Motor neuron (in vitro differentiated cells): ENCODE measurements at regions not wholly inside any gene's neighbourhood (a gene's known extent, or its start where the extent isn't known, plus 50 kb on each side); places are given as distances from the start of the nearest gene placed in this dataset.
A peak's percentile ranks its signal among the peaks of the same experiment; 100 is the strongest.
"Not testable (repeated sequence)": the region's sequence is repeated elsewhere in the genome, so short reads cannot be mapped to it uniquely, and the experiment has no call there.

ENCODE experiments used
- ATAC-seq, 8 experiments: fragments of 200-7000 bp; cut with Tn5 transposase; replicated peaks in 6 of 8; 2 replicates each; pipeline ENCODE4 v1.8.0; 2021; ENCODE audit warnings: mild to moderate bottlenecking in 8 of 8, moderate library complexity in 8 of 8
- H3K27ac ChIP-seq, 2 donors: fragments of 250-450 bp; sonication (Bioruptor Pico); 2 replicates each; pipeline ENCODE4 v1.9.0; 2021; ENCODE audit warnings: antibody characterized with exemption in 2 of 2, mild to moderate bottlenecking in 2 of 2, moderate library complexity in 1 of 2
- H3K4me1 ChIP-seq, 2 donors: fragments of 250-450 bp; sonication (Bioruptor Pico); replicated peaks in 1 of 2; 2 replicates each; pipeline ENCODE4 v1.6.1; 2021; ENCODE audit warnings: antibody characterized with exemption in 2 of 2, mild to moderate bottlenecking in 2 of 2, moderate library complexity in 1 of 2
- H3K4me3 ChIP-seq, 5 donors: fragments of 250-450 bp; sonication (Bioruptor Pico); 2 replicates each; pipeline ENCODE4 v1.9.0; 2021; ENCODE audit warnings: antibody characterized with exemption in 5 of 5, mild to moderate bottlenecking in 5 of 5, moderate library complexity in 4 of 5
- WGBS, 10 experiments: fragments of 450-650 bp; shearing (Covaris generic); methylation state at CpG; one replicate each; pipeline ENCODE4 v1.0.0; 2022; 5-methylcytosine and 5-hydroxymethylcytosine counted together
- in situ Hi-C, 9 experiments: fragments of 400-800 bp; cut with MboI; loops; one replicate each; pipeline ENCODE4 v1.15.0; 2021; ENCODE audit warnings: low sequenced_read_pairs in 9 of 9, low pct_unique_long_range_greater_than_20kb in 2 of 9; ENCODE audit not compliant: unreplicated experiment in 9 of 9

GRCh38 chr12:83432176-83432719 is 745.5 kb downstream of the TMTC2 start:
- H3K4me1 ChIP-seq, result no peaks in the 10 kb centered on the region
- WGBS, 10 experiments, result 73 to 96% methylated on average over 3 of the region's 3 CpGs; no CpG with 5 or more reads in 8 of the 10 experiments
- in situ Hi-C loops, result loop anchor here in 2 of 9 experiments (25.0 kb wide), 2 partner anchors 380 to 745 kb away; partner anchors contain the start of gene TMTC2 (in 2 of the 2)
- H3K27ac ChIP-seq, result no peak overlapping the region
- H3K4me3 ChIP-seq, result no peak overlapping the region
- no peak for ATAC-seq

DNA sequence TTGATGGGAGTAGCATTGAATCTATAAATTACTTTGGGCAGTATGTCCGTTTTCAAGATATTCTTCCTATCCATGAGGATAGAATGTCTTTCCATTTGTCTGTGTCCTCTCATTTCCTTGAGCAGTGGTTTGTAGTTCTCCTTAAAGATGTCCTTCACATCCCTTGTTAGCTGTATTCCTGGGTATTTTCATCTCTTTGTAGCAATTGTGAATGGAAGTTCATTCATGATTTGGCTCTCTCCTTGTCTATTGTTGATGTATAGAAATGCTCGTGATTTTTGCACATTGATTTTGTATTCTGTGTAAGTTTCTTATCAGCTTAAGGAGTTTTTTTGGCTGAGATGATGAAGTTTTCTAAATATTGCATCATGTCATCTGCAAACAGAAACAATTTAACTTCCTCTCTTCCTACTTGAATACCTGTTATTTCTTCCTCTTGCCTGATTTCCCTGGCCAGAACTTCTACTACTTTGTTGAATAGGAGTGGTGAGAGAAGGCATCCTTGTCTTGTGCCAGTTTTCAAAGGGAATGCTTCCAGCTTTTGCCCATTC is 741.0 kb downstream of the TMTC2 start:
- H3K4me1 ChIP-seq, H3K27ac ChIP-seq, H3K4me3 ChIP-seq, ATAC-seq: not testable (repeated sequence)
- 0 to 100% (median 81%) methylated on average over 1 to 2 of the region's 2 CpGs; no CpG with 5 or more reads in 1 of the 10 experiments for WGBS, 10 experiments
- in situ Hi-C loops, result loop anchor here in 2 of 9 experiments (25.0 kb wide), 2 partner anchors 385 to 740 kb away; partner anchors contain the start of gene TMTC2 (in 2 of the 2)

GRCh38 chr12:83414981-83415380 is 728.3 kb downstream of the TMTC2 start:
- H3K4me3 ChIP-seq, result no peak overlapping the region
- ATAC-seq, result no peak
- WGBS, 10 experiments, result 20% methylated on average over 2 of the region's 3 CpGs; no CpG with 5 or more reads in 9 of the 10 experiments
- in situ Hi-C loops, result no loop called here
- no peaks in the 10 kb centered on the region for H3K4me1 ChIP-seq
- no peak overlapping the region for H3K27ac ChIP-seq

- Histone ChIP-seq H3K4me3 (no peak overlapping the region), H3K4me1 (no peaks in the 10 kb centered on the region), H3K27ac (no peak overlapping the region)
- 67 to 100% (median 89%) methylated on average over 1 to 2 of the region's 2 CpGs for WGBS, 10 experiments
- no peak for ATAC-seq
- in situ Hi-C loops, result no loop called here
These were observed 722.1 kb downstream of the TMTC2 start for GRCh38 chr12:83408851-83409250.

- H3K4me3 ChIP-seq, result no peak overlapping the region
- in situ Hi-C loops, result no loop called here
- peak in 1 of 8 experiments; percentile 51 for ATAC-seq
- H3K27ac ChIP-seq, result no peak overlapping the region
- 15 to 86% (median 69%) methylated on average over 1 to 2 of the region's 2 CpGs; no CpG with 5 or more reads in 3 of the 10 experiments for WGBS, 10 experiments
- H3K4me1 ChIP-seq, result no peaks in the 10 kb centered on the region
These were observed 721.4 kb downstream of the TMTC2 start for GRCh38 chr12:83408146-83408545.

- 4 to 97% (median 80%) methylated on average over 1 to 3 of the region's 3 CpGs; no CpG with 5 or more reads in 1 of the 10 experiments for WGBS, 10 experiments
- ATAC-seq, result peak in 1 of 8 experiments; percentile 17
- no peak overlapping the region for H3K4me3 ChIP-seq
- no peak overlapping the region for H3K27ac ChIP-seq
- H3K4me1 ChIP-seq, result no peaks in the 10 kb centered on the region
- in situ Hi-C loops, result no loop called here
These were observed 717.8 kb downstream of the TMTC2 start for GRCh38 chr12:83404521-83404920.

DNA sequence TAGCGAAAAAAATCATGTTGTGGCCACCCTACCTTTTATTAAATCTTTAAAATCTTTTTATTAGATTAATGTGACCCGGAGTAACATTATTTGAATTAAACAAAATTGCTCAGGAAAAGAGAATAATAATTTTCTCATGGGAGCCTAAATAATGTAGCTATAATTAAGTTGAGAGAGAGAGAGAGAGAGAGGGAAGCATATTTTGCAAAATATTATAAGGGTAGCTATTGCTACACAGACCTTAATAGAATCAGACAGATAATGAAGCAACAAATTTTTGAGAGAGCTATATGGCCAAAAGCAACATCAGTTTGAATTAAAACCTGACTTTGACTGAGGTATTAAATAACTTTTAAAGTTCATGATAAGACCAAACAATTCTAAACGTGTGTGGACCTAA is 703.5 kb downstream of the TMTC2 start:
- no peak overlapping the region for H3K4me3 ChIP-seq
- no peaks in the 10 kb centered on the region for H3K4me1 ChIP-seq
- no peak overlapping the region for H3K27ac ChIP-seq
- 20 to 95% (median 80%) methylated on average over 2 to 3 of the region's 3 CpGs; no CpG with 5 or more reads in 1 of the 10 experiments for WGBS, 10 experiments
- in situ Hi-C loops, result loop anchor here in 1 of 9 experiments (25.0 kb wide), 1 partner anchor 378 kb away; no protein-coding TSS in a partner anchor
- ATAC-seq, result no peak

DNA sequence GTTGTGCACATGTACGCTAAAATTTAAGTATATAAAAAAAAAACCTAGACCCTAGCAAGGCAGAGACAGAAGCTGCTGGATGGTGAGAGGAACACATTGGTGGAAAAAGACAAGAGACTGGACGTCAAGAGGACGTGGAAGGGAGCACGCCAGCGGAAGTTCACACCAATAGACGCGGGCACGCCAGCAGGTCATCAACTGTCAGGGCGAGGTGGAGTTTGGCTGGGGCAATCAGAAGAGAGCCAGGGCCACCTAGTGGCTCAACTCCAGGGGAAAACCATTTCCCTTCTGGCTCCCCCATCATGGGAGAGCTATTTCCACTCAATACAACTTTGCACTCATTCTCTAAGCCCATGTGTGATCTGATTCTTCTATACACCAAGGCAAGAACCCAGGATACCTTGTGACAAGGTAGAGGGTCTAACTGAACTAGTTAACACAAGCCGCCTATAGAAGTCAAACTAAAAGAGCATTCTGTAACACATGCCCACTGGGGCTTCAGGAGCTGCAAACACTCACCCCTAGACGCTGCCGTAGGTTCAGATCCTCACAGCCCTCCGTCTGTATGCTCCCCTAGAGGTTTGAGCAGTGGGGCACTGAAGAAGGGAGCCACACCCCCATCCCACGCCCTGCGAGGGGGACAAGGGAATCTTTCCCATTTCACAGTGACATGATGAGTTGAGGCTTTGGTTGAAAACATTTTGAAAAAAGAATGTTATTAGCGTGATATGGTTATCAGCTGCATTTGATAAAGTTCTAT is 702.7 kb downstream of the TMTC2 start:
- H3K27ac ChIP-seq, result no peak overlapping the region
- WGBS, 10 experiments, result 38 to 89% (median 78%) methylated on average over 3 to 13 of the region's 16 CpGs; no CpG with 5 or more reads in 3 of the 10 experiments
- H3K4me3 ChIP-seq, result no peak overlapping the region
- in situ Hi-C loops, result loop anchor here in 1 of 9 experiments (25.0 kb wide), 1 partner anchor 377 kb away; no protein-coding TSS in a partner anchor
- H3K4me1 ChIP-seq, result no peaks in the 10 kb centered on the region
- ATAC-seq, result peak in 3 of 8 experiments; percentile 15 to 71 (median 49)

GRCh38 chr12:83388551-83388950 is 701.8 kb downstream of the TMTC2 start:
- Histone ChIP-seq H3K4me3 (no peak overlapping the region), H3K27ac (no peak overlapping the region), H3K4me1 (no peaks in the 10 kb centered on the region)
- ATAC-seq, result no peak
- in situ Hi-C loops, result loop anchor here in 1 of 9 experiments (25.0 kb wide), 1 partner anchor 376 kb away; no protein-coding TSS in a partner anchor

DNA sequence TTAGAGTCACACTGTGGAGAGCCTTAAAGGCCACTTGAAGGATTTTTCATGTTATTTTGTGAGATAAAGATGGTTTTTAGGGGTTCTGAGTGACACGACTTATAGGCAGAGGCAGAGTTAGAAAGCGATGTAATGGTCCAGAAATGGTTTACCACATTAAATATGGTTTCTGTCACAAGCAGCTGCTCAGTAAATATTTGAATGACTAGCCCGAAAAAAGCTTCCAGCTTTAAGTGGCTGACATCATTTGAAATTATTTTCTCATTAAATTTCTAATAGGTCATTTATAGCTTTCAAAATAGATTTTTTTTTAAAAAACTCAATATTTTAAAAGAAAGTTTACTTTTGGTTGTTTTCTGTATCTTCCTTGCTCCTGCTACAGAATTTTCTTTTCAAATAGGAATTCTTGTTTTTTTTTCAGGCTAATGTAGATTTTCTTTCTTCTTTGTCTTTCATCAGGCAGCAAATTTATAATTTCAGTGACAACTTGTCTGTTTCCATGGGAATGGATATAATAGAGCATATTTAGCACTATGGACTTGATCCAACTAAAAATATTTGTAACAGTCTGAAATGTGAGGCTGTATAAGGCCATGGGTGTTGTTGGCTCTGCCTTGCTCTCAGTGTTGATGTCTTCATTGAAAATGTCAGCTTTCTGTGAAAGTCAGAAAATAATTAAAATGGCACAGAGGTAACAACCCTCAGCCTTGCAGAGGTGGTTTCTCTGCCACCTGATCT is 700.0 kb downstream of the TMTC2 start:
- Histone ChIP-seq H3K4me3 (no peak overlapping the region), H3K27ac (no peak overlapping the region), H3K4me1 (no peaks in the 10 kb centered on the region)
- no peak for ATAC-seq
- 9 to 90% (median 73%) methylated on average over 2 to 3 of the region's 3 CpGs for WGBS, 10 experiments
- in situ Hi-C loops, result loop anchor here in 1 of 9 experiments (25.0 kb wide), 1 partner anchor 374 kb away; no protein-coding TSS in a partner anchor

- WGBS, 10 experiments, result 0 to 100% (median 77%) methylated on average over 1 of the region's 1 CpG; no CpG with 5 or more reads in 2 of the 10 experiments
- Histone ChIP-seq H3K4me1 (no peaks in the 10 kb centered on the region), H3K4me3 (no peak overlapping the region), H3K27ac (no peak overlapping the region)
- in situ Hi-C loops, result loop anchor here in 1 of 9 experiments (25.0 kb wide), 1 partner anchor 366 kb away; no protein-coding TSS in a partner anchor
- peak in 1 of 8 experiments; percentile 33 for ATAC-seq
These were observed 691.6 kb downstream of the TMTC2 start for GRCh38 chr12:83378186-83378727.

DNA sequence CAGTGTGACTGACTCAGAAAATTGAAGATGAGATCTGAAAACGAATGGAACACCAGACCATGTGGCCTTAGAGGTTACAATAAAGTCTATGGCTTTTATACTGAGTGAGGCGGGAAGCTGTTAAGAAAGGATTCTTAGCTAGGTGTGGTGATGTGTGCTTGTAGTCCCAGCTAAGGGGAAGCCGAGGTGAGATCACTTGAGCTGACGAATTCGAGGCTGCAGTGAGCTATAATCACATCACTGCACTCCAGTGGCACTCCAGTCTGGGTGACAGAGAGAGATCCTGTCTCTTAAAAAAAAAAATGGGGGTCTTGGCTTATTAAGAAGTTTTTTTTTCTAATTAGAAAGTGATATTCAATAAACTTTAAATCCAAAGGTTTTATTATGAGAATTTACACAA is 678.6 kb downstream of the TMTC2 start:
- peak in 2 of 8 experiments; percentile 27 to 65 for ATAC-seq
- in situ Hi-C loops, result no loop called here
- H3K27ac ChIP-seq, result no peak overlapping the region
- H3K4me3 ChIP-seq, result no peak overlapping the region
- WGBS, 10 experiments, result 46 to 84% (median 68%) methylated on average over 2 to 5 of the region's 5 CpGs; no CpG with 5 or more reads in 1 of the 10 experiments
- peaks cover 0 to 7% of the 10 kb centered on the region in 2 donors for H3K4me1 ChIP-seq
